HL-60 (cell line): ENCODE measurements at regions not wholly inside any gene's neighbourhood (a gene's known extent, or its start where the extent isn't known, plus 50 kb on each side); places are given as distances from the start of the nearest gene placed in this dataset.

ENCODE experiments used
- DNase-seq, 2 experiments: peaks; one replicate each; pipeline ENCODE4 v3.0.0-alpha.2; 2010 to 2020; ENCODE audit warnings: low read depth in 1 of 2, low spot score in 1 of 2
- H3K27ac ChIP-seq: fragments of 250-450 bp; sonication (Bioruptor Pico); replicated peaks from 2 replicates; pipeline ENCODE4 v1.5.1; 2020; ENCODE audit warnings: mild to moderate bottlenecking, moderate library complexity
- H3K27me3 ChIP-seq: fragments of 250-450 bp; sonication (Bioruptor Pico); 2 replicates; pipeline ENCODE4 v1.5.1; 2021; ENCODE audit warnings: mild to moderate bottlenecking, moderate library complexity; ENCODE audit not compliant: insufficient read depth, poor library complexity, severe bottlenecking
- H3K4me3 ChIP-seq: replicated peaks from 2 replicates; pipeline ENCODE4 v1.5.1; 2011; ENCODE audit warnings: mild to moderate bottlenecking, control low read depth, low read length; ENCODE audit not compliant: insufficient read depth
- CTCF ChIP-seq: IDR thresholded peaks from one replicate; pipeline ENCODE4 v1.5.1; 2011; ENCODE audit warnings: low read length, control low read depth, inconsistent platforms; ENCODE audit not compliant: insufficient read depth
- GABPA ChIP-seq: IDR thresholded peaks from 2 replicates; pipeline ENCODE4 v1.6.1; 2012; ENCODE audit warnings: low read depth
- POLR2AphosphoS5 ChIP-seq: IDR thresholded peaks from 2 replicates; pipeline ENCODE4 v1.6.1; 2012; ENCODE audit warnings: low read depth
- REST ChIP-seq: IDR thresholded peaks from 2 replicates; pipeline ENCODE4 v1.6.1; 2012; ENCODE audit warnings: low read depth; ENCODE audit not compliant: insufficient replicate concordance
- SPI1 ChIP-seq: IDR thresholded peaks from 2 replicates; pipeline ENCODE4 v1.6.1; 2012; ENCODE audit warnings: low read depth, mild to moderate bottlenecking, borderline replicate concordance

DNA sequence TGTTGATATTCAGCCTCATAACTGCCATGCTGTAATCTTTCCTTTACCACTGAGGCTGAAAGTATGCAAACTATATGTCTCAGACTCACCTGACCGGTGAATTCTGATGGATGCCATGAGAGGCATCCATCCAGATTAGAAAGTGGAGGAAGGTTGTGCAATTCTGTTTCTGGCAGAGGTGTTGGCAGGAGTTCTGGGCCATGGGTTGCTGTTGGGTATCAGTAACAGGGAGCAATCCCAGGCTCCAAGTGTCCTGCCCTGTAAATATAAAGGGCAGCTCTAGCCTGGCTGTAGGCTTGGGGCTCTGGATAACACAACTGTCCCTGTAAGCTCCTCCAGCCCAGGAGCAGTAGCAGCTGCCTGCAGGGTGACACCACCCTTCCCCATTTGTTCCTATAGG, 77.4 kb upstream of the ABCC4 start:
- DNase-seq, result no peak
- no peak for TF ChIP-seq REST
- TF ChIP-seq POLR2AphosphoS5, result no peak
- no peak for TF ChIP-seq CTCF
- no peak for TF ChIP-seq SPI1
- no peak for TF ChIP-seq GABPA
- Histone ChIP-seq H3K27ac (no peak overlapping the region), H3K27me3 (no peaks in the 10 kb centered on the region), H3K4me3 (no peak overlapping the region)

GRCh38 chr13:95380468-95381211, 79.4 kb upstream of the ABCC4 start:
- TF ChIP-seq REST (no peak), CTCF (peak; percentile 69), GABPA (no peak)
- Histone ChIP-seq H3K4me3 (no peak overlapping the region), H3K27me3 (no peaks in the 10 kb centered on the region), H3K27ac (no peak overlapping the region)
- peak; percentile 18 to 89 for DNase-seq

DNA sequence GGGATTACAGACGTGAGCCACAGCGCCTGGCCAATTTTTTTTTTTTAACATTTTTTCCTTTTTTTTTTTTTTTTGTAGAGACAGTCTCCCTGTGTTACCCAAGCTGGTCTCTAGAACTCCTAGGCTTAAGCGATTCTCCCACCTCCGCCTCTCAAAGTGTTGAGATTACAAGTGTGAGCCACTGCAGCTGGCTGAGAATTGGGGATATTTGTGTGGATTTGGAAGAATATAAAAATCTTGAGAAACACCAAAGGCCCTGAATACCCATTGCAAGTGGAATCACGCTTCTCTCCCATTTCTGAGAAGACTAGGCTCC, 79.9 kb upstream of the ABCC4 start:
- Histone ChIP-seq H3K27ac (no peak overlapping the region), H3K27me3 (no peaks in the 10 kb centered on the region), H3K4me3 (no peak overlapping the region)
- DNase-seq, result no peak
- TF ChIP-seq REST, result no peak
- no peak for TF ChIP-seq GABPA
- TF ChIP-seq CTCF, result no peak
- TF ChIP-seq POLR2AphosphoS5, result no peak
- no peak for TF ChIP-seq SPI1
